Skeletal muscle tissue (tissue), 3 donors: ENCODE measurements at regions not wholly inside any gene's neighbourhood (a gene's known extent, or its start where the extent isn't known, plus 50 kb on each side); places are given as distances from the start of the nearest gene placed in this dataset.

Experiments
- H3K27ac ChIP-seq: one replicate; pipeline ENCODE4 v1.7.0; 2013; ENCODE audit warnings: mild to moderate bottlenecking, low read depth, low read length, inconsistent platforms
- H3K27me3 ChIP-seq, 3 donors: one replicate each; pipeline ENCODE4 v1.7.0; 2013; ENCODE audit warnings: low read length in 3 of 3; ENCODE audit not compliant: control insufficient read depth in 3 of 3, insufficient read depth in 3 of 3
- H3K36me3 ChIP-seq, 3 donors: one replicate each; pipeline ENCODE4 v1.7.0; 2013; ENCODE audit warnings: low read length in 3 of 3; ENCODE audit not compliant: control insufficient read depth in 3 of 3, insufficient read depth in 3 of 3
- H3K4me1 ChIP-seq, 3 donors: one replicate each; pipeline ENCODE4 v1.7.0; 2013; ENCODE audit warnings: low read length in 3 of 3, mild to moderate bottlenecking in 3 of 3; ENCODE audit not compliant: control insufficient read depth in 3 of 3, insufficient read depth in 3 of 3
- H3K4me3 ChIP-seq, 3 donors: one replicate each; pipeline ENCODE4 v1.7.0; 2013; ENCODE audit warnings: low read length in 3 of 3
- H3K9ac ChIP-seq, 3 donors: one replicate each; pipeline ENCODE4 v1.7.0; 2013; ENCODE audit warnings: low read length in 3 of 3, mild to moderate bottlenecking in 3 of 3, moderate library complexity in 2 of 3, low read depth in 1 of 3
- H3K9me3 ChIP-seq, 3 donors: one replicate each; pipeline ENCODE4 v1.7.0; 2013; ENCODE audit warnings: low read length in 3 of 3; ENCODE audit not compliant: control insufficient read depth in 3 of 3
- donor health status: Osteomylitis.

- Histone ChIP-seq H3K36me3 (no peaks in the 10 kb centered on the region), H3K9me3 (no peaks in the 10 kb centered on the region), H3K4me3 (no peak overlapping the region), H3K4me1 (no peaks in the 10 kb centered on the region), H3K27me3 (no peaks in the 10 kb centered on the region), H3K27ac (no peak overlapping the region), H3K9ac (no peak overlapping the region)
These were observed 377.9 kb upstream of the PMFBP1 start for GRCh38 chr16:72549878-72550277.

DNA sequence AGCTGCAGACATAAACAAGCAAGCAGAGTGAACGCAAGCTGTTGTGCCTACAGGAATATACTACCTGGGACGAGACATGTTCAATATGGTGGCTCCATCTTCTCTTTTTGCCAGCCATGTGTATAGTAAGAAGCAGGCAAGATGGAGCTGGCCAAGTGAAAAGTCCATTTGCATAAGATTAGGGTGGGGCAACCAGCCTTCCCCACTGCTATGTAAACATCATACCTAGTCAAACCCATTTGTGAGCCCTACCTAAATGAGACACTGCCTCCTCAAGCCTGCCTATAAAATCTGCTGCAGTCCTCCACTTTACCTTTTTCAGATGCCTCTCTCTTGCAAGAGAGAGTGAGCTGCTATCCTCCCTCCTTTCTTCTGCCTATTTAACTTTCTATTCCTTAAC is 370.1 kb upstream of the PMFBP1 start:
- H3K36me3 ChIP-seq = no peaks in the 10 kb centered on the region
- H3K27me3 ChIP-seq = no peaks in the 10 kb centered on the region
- no peak overlapping the region for H3K9ac ChIP-seq
- H3K9me3 ChIP-seq = no peaks in the 10 kb centered on the region
- H3K4me3 ChIP-seq = no peak overlapping the region
- no peak overlapping the region for H3K27ac ChIP-seq
- H3K4me1 ChIP-seq = no peaks in the 10 kb centered on the region

DNA sequence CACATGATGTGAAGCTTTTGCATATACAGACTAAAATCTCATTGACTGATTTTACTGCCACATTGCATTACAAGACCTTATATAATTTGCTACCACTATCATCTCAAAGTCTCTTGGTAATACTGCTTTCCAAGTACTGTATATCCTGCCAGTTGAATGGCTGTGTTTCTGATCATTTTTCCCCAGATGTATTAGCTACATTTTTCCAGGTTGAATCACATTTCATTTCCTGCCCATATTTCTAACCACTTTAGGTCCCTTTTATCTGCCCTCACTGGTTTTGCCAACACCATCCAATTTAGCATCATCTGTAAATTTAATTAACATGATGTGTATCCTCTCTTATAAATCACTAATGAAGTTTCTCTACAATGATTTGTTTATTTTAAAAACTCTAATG is 365.7 kb upstream of the PMFBP1 start:
- H3K9me3 ChIP-seq = no peaks in the 10 kb centered on the region
- H3K36me3 ChIP-seq = no peaks in the 10 kb centered on the region
- no peak overlapping the region for H3K27ac ChIP-seq
- no peak overlapping the region for H3K9ac ChIP-seq
- H3K27me3 ChIP-seq = no peaks in the 10 kb centered on the region
- H3K4me3 ChIP-seq = no peak overlapping the region
- H3K4me1 ChIP-seq = no peaks in the 10 kb centered on the region

DNA sequence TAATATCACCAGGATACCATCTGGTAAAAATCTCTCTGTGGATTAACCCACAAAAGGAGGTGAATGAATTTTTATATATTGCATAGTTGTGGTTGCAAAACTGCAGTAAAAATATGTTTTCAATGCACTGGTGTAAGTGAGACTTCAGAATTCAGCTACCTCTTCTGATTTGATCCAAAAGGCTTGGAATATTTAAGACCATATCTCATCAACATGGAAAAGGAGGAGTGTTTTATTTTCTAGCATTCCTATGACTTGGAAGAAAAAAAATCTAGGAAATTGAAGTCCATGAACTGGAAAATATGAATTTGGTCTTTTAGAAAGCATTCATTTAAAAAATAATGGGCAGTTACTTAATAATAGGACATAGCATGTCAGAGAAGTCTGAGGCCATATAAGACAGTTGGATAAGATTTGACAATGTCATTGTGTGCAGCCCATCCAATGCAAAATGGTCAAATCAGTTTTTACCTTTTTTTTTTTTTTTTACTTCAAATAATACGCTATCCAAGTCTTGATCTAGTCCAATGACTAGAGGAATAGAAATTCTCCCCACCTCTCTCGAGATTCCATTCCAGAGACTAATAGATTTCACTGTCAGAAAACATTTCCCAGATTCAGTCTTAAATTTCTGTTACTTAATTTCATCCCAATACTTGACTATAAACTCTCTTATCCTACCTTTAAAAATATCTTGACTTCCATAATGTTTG is 364.9 kb upstream of the PMFBP1 start:
- Histone ChIP-seq H3K9ac (no peak overlapping the region), H3K27me3 (no peaks in the 10 kb centered on the region), H3K9me3 (no peaks in the 10 kb centered on the region), H3K4me1 (no peaks in the 10 kb centered on the region), H3K27ac (no peak overlapping the region), H3K4me3 (no peak overlapping the region), H3K36me3 (no peaks in the 10 kb centered on the region)

DNA sequence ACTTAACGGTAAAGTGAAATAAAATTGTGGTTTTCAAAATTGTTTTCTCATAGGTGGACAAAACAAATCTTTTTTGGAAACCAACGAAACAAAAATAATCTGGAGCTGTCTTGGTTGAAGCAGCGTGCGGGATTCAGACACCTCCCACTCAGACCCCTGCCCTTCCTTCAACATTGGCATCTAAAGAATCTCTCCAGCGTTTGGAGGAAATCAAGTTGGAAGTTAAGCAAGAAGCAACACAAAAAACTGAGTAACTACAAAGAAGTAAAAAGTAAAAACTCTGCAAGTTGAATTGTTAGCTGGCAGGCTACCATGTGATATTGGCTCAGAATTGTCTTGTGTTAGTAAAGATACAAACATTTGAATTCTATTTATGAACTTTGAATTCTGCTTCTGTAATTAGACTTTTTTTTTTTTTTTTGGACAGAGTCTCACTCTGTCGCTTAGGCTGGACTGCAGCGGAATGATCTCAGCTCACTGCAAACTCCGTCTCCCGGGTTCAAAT is 361.0 kb upstream of the PMFBP1 start:
- no peaks in the 10 kb centered on the region for H3K4me1 ChIP-seq
- H3K9me3 ChIP-seq = no peaks in the 10 kb centered on the region
- H3K4me3 ChIP-seq = no peak overlapping the region
- H3K36me3 ChIP-seq = no peaks in the 10 kb centered on the region
- no peaks in the 10 kb centered on the region for H3K27me3 ChIP-seq
- H3K27ac ChIP-seq = no peak overlapping the region
- no peak overlapping the region for H3K9ac ChIP-seq

DNA sequence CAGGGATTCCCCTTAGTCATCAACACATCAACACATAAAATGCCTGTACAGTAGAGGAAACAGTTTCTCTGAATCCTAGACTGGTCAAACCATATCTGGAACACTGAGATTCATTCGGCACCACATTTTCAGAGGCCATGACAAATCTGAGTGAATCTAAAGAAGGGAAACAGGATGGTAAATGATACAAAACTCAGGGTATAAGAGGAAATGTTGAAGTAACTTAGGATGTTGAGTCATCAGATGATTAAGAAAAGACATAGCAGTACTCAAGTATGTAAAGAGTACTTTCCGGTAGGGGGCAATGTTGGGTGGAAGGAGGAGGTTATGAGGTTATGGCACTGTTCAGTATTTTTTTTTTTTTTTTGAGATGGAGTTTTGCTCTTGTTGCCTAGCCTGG is 358.5 kb upstream of the PMFBP1 start:
- no peaks in the 10 kb centered on the region for H3K27me3 ChIP-seq
- H3K36me3 ChIP-seq = no peaks in the 10 kb centered on the region
- H3K4me3 ChIP-seq = no peak overlapping the region
- H3K4me1 ChIP-seq = no peaks in the 10 kb centered on the region
- no peaks in the 10 kb centered on the region for H3K9me3 ChIP-seq
- H3K9ac ChIP-seq = no peak overlapping the region
- H3K27ac ChIP-seq = no peak overlapping the region

DNA sequence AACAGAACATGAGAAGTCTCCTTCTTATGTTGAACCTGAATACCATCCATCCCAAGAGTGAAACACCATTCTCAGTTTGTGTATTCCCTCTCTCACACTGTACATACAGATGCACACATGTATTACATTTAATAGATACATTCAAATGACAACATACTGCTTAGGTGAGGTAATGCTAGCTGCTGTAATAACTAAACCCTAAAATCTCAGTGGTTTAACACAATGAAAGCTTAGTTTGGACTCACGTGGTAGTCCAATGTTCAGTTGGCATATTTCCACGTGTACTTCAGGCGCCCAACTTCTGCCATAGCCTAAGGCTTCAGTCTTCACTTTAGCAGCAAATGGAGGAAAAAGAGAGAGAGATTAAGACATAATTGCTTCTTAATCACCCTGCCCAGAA is 351.1 kb upstream of the PMFBP1 start:
- H3K27me3 ChIP-seq = no peaks in the 10 kb centered on the region
- no peak overlapping the region for H3K4me3 ChIP-seq
- no peak overlapping the region for H3K9ac ChIP-seq
- peaks cover 0 to 7% (median 2%) of the 10 kb centered on the region in 3 donors for H3K9me3 ChIP-seq
- no peaks in the 10 kb centered on the region for H3K4me1 ChIP-seq
- no peak overlapping the region for H3K27ac ChIP-seq
- no peaks in the 10 kb centered on the region for H3K36me3 ChIP-seq

- Histone ChIP-seq H3K36me3 (no peaks in the 10 kb centered on the region), H3K9me3 (no peaks in the 10 kb centered on the region), H3K9ac (no peak overlapping the region), H3K4me3 (no peak overlapping the region), H3K4me1 (no peaks in the 10 kb centered on the region), H3K27me3 (no peaks in the 10 kb centered on the region), H3K27ac (no peak overlapping the region)
These were observed 345.2 kb upstream of the PMFBP1 start for GRCh38 chr16:72517154-72517553.

DNA sequence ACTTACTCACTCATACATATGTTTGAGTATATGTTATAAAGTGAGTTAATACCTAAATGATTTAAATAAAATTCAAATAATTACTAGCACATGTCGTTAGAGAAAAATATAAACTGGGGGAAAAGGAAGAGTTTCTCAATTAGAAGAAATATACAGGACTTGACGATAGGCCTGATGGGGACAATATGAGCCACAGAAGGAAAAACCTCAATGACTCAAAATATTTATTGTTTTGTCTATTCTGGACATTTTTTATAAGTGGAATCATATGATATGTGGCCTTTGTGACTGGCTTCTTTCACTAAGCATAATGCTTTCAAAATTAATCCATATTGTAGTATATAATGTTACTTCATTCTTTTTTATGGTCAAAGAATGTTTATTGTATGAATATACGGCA is 339.2 kb upstream of the PMFBP1 start:
- Histone ChIP-seq H3K9me3 (no peaks in the 10 kb centered on the region), H3K9ac (no peak overlapping the region), H3K4me3 (no peak overlapping the region), H3K27me3 (no peaks in the 10 kb centered on the region), H3K27ac (no peak overlapping the region), H3K4me1 (no peaks in the 10 kb centered on the region), H3K36me3 (no peaks in the 10 kb centered on the region)

DNA sequence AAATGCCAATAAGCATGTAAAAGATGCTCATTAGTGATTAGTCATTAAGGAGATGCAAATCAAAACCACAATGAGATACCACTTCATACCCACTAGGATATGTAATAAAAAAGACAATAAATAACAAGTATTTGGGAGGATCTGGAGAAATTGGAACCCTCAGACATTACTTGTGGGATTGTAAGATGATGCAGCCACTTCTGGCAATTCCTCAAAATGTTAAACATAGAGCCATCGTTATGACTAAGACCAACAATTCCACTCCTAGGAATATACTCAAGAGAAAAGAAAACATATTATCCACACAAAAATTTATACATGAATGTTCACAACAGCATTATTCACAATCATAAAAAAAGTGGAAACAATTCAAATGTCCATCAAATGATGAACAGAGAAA is 336.2 kb upstream of the PMFBP1 start:
- Histone ChIP-seq H3K4me3 (no peak overlapping the region), H3K9me3 (no peaks in the 10 kb centered on the region), H3K36me3 (no peaks in the 10 kb centered on the region)

More for the DNA sequence above, 336.2 kb upstream of the PMFBP1 start:
- Histone ChIP-seq H3K27ac (no peak overlapping the region), H3K27me3 (no peaks in the 10 kb centered on the region), H3K9ac (no peak overlapping the region), H3K4me1 (no peaks in the 10 kb centered on the region)
